Thyroid gland (tissue), 4 donors: ENCODE measurements at regions not wholly inside any gene's neighbourhood (a gene's known extent, or its start where the extent isn't known, plus 50 kb on each side); places are given as distances from the start of the nearest gene placed in this dataset.
"Not testable (repeated sequence)": the region's sequence is repeated elsewhere in the genome, so short reads cannot be mapped to it uniquely, and the experiment has no call there.

Experiments
- POLR2A ChIP-seq, 2 donors: fragments of 450-650 bp; IDR thresholded peaks; one replicate each; pipeline ENCODE4 v1.6.1; 2017; ENCODE audit warnings: antibody characterized with exemption in 2 of 2, mild to moderate bottlenecking in 2 of 2, moderate library complexity in 1 of 2
- TF ChIP-seq, protein P1 (sequence below), 6 experiments: fragments of 200-600 bp in 3 of 6; fragments of 450-650 bp in 3 of 6; sonication (generic) in 3 of 6; IDR thresholded peaks; one replicate each; pipeline ENCODE4 v1.5.1; 2016 to 2019; ENCODE audit warnings: antibody characterized with exemption in 6 of 6, mild to moderate bottlenecking in 2 of 6, inconsistent platforms in 1 of 6, moderate library complexity in 1 of 6

GRCh38 chr6:86731631-86732030 lies 205.7 kb upstream of the HTR1E start:
- TF ChIP-seq, protein P1, sequence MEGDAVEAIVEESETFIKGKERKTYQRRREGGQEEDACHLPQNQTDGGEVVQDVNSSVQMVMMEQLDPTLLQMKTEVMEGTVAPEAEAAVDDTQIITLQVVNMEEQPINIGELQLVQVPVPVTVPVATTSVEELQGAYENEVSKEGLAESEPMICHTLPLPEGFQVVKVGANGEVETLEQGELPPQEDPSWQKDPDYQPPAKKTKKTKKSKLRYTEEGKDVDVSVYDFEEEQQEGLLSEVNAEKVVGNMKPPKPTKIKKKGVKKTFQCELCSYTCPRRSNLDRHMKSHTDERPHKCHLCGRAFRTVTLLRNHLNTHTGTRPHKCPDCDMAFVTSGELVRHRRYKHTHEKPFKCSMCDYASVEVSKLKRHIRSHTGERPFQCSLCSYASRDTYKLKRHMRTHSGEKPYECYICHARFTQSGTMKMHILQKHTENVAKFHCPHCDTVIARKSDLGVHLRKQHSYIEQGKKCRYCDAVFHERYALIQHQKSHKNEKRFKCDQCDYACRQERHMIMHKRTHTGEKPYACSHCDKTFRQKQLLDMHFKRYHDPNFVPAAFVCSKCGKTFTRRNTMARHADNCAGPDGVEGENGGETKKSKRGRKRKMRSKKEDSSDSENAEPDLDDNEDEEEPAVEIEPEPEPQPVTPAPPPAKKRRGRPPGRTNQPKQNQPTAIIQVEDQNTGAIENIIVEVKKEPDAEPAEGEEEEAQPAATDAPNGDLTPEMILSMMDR (IDR thresholded peaks at IDR 0.05) = not testable (repeated sequence)
- TF ChIP-seq POLR2A (IDR thresholded peaks at IDR 0.05) = not testable (repeated sequence)
